Smooth muscle cell (in vitro differentiated cells): ENCODE measurements at regions not wholly inside any gene's neighbourhood (a gene's known extent, or its start where the extent isn't known, plus 50 kb on each side); places are given as distances from the start of the nearest gene placed in this dataset.

Experiments
- DNase-seq: peaks from one replicate; lab custom pipeline; 2025; ENCODE audit not compliant: unreplicated experiment; lab: John Stamatoyannopoulos, UW
- H2AFZ ChIP-seq: fragments of 200-600 bp; sonication (generic); 2 replicates; pipeline ENCODE4 v1.6.0; 2016; ENCODE audit warnings: antibody characterized with exemption, low read depth, mild to moderate bottlenecking
- H3F3A ChIP-seq: fragments of 200-600 bp; sonication (generic); 2 replicates; pipeline ENCODE4 v1.6.0; 2017; ENCODE audit warnings: antibody characterized with exemption, low read depth
- H3K27ac ChIP-seq: fragments of 200-600 bp; sonication (generic); 2 replicates; pipeline ENCODE4 v1.5.1; 2016; ENCODE audit warnings: low read depth, mild to moderate bottlenecking
- H3K27me3 ChIP-seq: fragments of 200-600 bp; sonication (generic); 2 replicates; pipeline ENCODE4 v1.6.1; 2016; ENCODE audit warnings: low read depth, mild to moderate bottlenecking
- H3K36me3 ChIP-seq: fragments of 200-600 bp; sonication (generic); 2 replicates; pipeline ENCODE4 v1.5.1; 2016; ENCODE audit warnings: low read depth
- H3K4me1 ChIP-seq: fragments of 200-600 bp; sonication (generic); 2 replicates; pipeline ENCODE4 v1.5.1; 2016; ENCODE audit warnings: low read depth
- H3K4me2 ChIP-seq: fragments of 200-600 bp; sonication (generic); 2 replicates; pipeline ENCODE4 v1.6.0; 2016; ENCODE audit warnings: mild to moderate bottlenecking
- H3K4me3 ChIP-seq: fragments of 200-600 bp; sonication (generic); 2 replicates; pipeline ENCODE4 v1.5.1; 2016; ENCODE audit warnings: mild to moderate bottlenecking
- H3K79me2 ChIP-seq: fragments of 200-600 bp; sonication (generic); 2 replicates; pipeline ENCODE4 v1.6.0; 2016; ENCODE audit warnings: low read depth, mild to moderate bottlenecking
- H3K9ac ChIP-seq: fragments of 200-600 bp; sonication (generic); 2 replicates; pipeline ENCODE4 v1.6.0; 2016; ENCODE audit warnings: low read depth
- H3K9me3 ChIP-seq: fragments of 200-600 bp; sonication (generic); replicated peaks from 2 replicates; pipeline ENCODE4 v1.5.1; 2016; ENCODE audit warnings: low read depth
- H4K20me1 ChIP-seq: fragments of 200-600 bp; sonication (generic); 2 replicates; pipeline ENCODE4 v1.6.0; 2016; ENCODE audit warnings: low read depth
- CTCF ChIP-seq: fragments of 200-600 bp; sonication (generic); IDR thresholded peaks from 2 replicates; pipeline ENCODE4 v1.5.1; 2017; ENCODE audit warnings: borderline replicate concordance, mild to moderate bottlenecking, antibody characterized with exemption; ENCODE audit not compliant: insufficient read depth, poor library complexity, severe bottlenecking
- WGBS: methylation state at CpG from one replicate; pipeline ENCODE4 v1.1.7; 2016; ENCODE audit warnings: low lambda C conversion rate; 5-methylcytosine and 5-hydroxymethylcytosine counted together

GRCh38 chr10:36324831-36325230, 682.7 kb upstream of the FZD8 start:
- WGBS, result 96% methylated on average over 2 of the region's 2 CpGs
- no peak overlapping the region for H3K9ac ChIP-seq
- no peak overlapping the region for H3K4me3 ChIP-seq
- no peak overlapping the region for H3K4me2 ChIP-seq
- no peak overlapping the region for H3K27ac ChIP-seq
- H3K9me3 ChIP-seq, result no peaks in the 10 kb centered on the region
- no peaks in the 10 kb centered on the region for H3K4me1 ChIP-seq
- no peaks in the 10 kb centered on the region for H3K36me3 ChIP-seq
- TF ChIP-seq CTCF, result no peak
- no peaks in the 10 kb centered on the region for H4K20me1 ChIP-seq
- H3F3A ChIP-seq, result no peaks in the 10 kb centered on the region
- no peak for DNase-seq
- no peak overlapping the region for H2AFZ ChIP-seq
- H3K79me2 ChIP-seq, result no peaks in the 10 kb centered on the region
- H3K27me3 ChIP-seq, result no peaks in the 10 kb centered on the region

- Histone ChIP-seq H3F3A (no peaks in the 10 kb centered on the region), H2AFZ (no peak overlapping the region), H4K20me1 (no peaks in the 10 kb centered on the region), H3K9me3 (no peaks in the 10 kb centered on the region), H3K4me1 (no peaks in the 10 kb centered on the region), H3K79me2 (no peaks in the 10 kb centered on the region), H3K9ac (no peak overlapping the region), H3K4me3 (no peak overlapping the region), H3K27ac (no peak overlapping the region), H3K27me3 (no peaks in the 10 kb centered on the region), H3K4me2 (no peak overlapping the region), H3K36me3 (no peaks in the 10 kb centered on the region)
- no peak for DNase-seq
- TF ChIP-seq CTCF, result no peak
- WGBS, result 80% methylated on average over 7 of the region's 7 CpGs
These were observed 671.0 kb upstream of the FZD8 start for GRCh38 chr10:36313142-36313541.

DNA sequence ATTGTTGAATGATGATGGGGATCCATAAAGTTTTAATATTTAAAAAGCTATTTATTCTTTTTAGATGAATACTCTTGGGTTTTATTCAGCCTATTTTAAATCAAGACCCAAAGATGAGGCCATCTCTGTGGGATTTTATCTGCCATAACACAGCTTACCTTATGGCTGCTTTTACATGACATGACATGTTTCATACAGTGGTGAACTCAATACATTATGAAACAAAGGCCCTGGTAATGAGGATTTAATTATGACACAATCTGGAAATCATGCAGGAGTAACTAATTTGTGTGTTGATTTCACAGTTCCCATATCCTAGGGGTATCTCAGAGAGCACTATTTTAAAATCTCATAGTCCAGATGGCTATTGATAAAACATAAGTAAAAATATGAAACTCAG, 661.8 kb upstream of the FZD8 start:
- no peak overlapping the region for H3K9ac ChIP-seq
- H3K27me3 ChIP-seq, result no peaks in the 10 kb centered on the region
- H3K9me3 ChIP-seq, result no peaks in the 10 kb centered on the region
- no peak overlapping the region for H3K27ac ChIP-seq
- H4K20me1 ChIP-seq, result no peaks in the 10 kb centered on the region
- H3K4me3 ChIP-seq, result no peak overlapping the region
- no peak for DNase-seq
- H3F3A ChIP-seq, result no peaks in the 10 kb centered on the region
- no peaks in the 10 kb centered on the region for H3K36me3 ChIP-seq
- TF ChIP-seq CTCF, result no peak
- H3K4me1 ChIP-seq, result no peaks in the 10 kb centered on the region
- no peak overlapping the region for H2AFZ ChIP-seq
- H3K79me2 ChIP-seq, result no peaks in the 10 kb centered on the region
- H3K4me2 ChIP-seq, result no peak overlapping the region

- no peaks in the 10 kb centered on the region for H3K9me3 ChIP-seq
- no peak overlapping the region for H3K4me2 ChIP-seq
- no peak for DNase-seq
- H3K9ac ChIP-seq, result no peak overlapping the region
- no peaks in the 10 kb centered on the region for H3K79me2 ChIP-seq
- H3K36me3 ChIP-seq, result no peaks in the 10 kb centered on the region
- no peaks in the 10 kb centered on the region for H3K27me3 ChIP-seq
- H4K20me1 ChIP-seq, result no peaks in the 10 kb centered on the region
- TF ChIP-seq CTCF, result no peak
- H3F3A ChIP-seq, result no peaks in the 10 kb centered on the region
- no peaks in the 10 kb centered on the region for H3K4me1 ChIP-seq
- no peak overlapping the region for H3K27ac ChIP-seq
- no peak overlapping the region for H2AFZ ChIP-seq
- H3K4me3 ChIP-seq, result no peak overlapping the region
- 75% methylated on average over 2 of the region's 2 CpGs for WGBS
These were observed 660.0 kb upstream of the FZD8 start for GRCh38 chr10:36302086-36302485.
